ENCODE measurements at regions not wholly inside any gene's neighbourhood (a gene's known extent, or its start where the extent isn't known, plus 50 kb on each side); places are given as distances from the start of the nearest gene placed in this dataset.

DNA sequence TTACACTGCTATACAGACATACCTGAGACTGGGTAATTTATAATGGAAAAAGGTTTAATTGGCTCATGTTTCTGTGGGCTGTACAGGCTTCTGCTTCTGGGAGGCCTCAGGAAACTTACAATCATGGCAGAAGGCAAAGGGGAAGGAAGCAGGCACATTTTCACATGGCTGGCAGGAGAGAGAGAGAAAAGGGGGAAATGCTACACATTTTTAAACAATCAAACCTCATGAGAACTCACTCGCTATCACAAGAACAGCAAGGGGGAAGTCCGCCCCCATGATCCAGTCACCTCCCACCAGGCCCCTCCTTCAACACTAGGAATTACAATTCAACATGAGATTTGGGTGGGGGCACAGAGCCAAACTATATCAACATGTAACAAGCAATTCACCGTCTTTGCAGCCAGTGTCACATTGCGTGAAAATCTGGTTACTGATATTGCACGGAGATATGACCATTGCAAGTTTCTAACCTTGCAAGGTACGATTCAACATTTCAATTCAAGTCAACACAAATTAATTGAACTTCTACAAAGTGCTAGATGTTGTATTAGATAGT lies 61.7 kb upstream of the RELL1 start:
- TF ChIP-seq, protein P1, sequence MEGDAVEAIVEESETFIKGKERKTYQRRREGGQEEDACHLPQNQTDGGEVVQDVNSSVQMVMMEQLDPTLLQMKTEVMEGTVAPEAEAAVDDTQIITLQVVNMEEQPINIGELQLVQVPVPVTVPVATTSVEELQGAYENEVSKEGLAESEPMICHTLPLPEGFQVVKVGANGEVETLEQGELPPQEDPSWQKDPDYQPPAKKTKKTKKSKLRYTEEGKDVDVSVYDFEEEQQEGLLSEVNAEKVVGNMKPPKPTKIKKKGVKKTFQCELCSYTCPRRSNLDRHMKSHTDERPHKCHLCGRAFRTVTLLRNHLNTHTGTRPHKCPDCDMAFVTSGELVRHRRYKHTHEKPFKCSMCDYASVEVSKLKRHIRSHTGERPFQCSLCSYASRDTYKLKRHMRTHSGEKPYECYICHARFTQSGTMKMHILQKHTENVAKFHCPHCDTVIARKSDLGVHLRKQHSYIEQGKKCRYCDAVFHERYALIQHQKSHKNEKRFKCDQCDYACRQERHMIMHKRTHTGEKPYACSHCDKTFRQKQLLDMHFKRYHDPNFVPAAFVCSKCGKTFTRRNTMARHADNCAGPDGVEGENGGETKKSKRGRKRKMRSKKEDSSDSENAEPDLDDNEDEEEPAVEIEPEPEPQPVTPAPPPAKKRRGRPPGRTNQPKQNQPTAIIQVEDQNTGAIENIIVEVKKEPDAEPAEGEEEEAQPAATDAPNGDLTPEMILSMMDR (IDR thresholded peaks at IDR 0.05; ENCODE audit: insufficient read depth, low read length), result no peak
- TF ChIP-seq, protein P2, sequence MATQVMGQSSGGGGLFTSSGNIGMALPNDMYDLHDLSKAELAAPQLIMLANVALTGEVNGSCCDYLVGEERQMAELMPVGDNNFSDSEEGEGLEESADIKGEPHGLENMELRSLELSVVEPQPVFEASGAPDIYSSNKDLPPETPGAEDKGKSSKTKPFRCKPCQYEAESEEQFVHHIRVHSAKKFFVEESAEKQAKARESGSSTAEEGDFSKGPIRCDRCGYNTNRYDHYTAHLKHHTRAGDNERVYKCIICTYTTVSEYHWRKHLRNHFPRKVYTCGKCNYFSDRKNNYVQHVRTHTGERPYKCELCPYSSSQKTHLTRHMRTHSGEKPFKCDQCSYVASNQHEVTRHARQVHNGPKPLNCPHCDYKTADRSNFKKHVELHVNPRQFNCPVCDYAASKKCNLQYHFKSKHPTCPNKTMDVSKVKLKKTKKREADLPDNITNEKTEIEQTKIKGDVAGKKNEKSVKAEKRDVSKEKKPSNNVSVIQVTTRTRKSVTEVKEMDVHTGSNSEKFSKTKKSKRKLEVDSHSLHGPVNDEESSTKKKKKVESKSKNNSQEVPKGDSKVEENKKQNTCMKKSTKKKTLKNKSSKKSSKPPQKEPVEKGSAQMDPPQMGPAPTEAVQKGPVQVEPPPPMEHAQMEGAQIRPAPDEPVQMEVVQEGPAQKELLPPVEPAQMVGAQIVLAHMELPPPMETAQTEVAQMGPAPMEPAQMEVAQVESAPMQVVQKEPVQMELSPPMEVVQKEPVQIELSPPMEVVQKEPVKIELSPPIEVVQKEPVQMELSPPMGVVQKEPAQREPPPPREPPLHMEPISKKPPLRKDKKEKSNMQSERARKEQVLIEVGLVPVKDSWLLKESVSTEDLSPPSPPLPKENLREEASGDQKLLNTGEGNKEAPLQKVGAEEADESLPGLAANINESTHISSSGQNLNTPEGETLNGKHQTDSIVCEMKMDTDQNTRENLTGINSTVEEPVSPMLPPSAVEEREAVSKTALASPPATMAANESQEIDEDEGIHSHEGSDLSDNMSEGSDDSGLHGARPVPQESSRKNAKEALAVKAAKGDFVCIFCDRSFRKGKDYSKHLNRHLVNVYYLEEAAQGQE (IDR thresholded peaks at IDR 0.05; ENCODE audit: insufficient replicate concordance, low read depth), result no peak
- TF ChIP-seq POLR2AphosphoS5 (IDR thresholded peaks at IDR 0.05; ENCODE audit: low read depth) (peak; percentile 60; the same call in 1 of the 2 replicates), GABPA (IDR thresholded peaks at IDR 0.05; ENCODE audit: low read depth) (no peak)

Measured in HL-60 (cell line).